ENCODE measurements at regions not wholly inside any gene's neighbourhood (a gene's known extent, or its start where the extent isn't known, plus 50 kb on each side); places are given as distances from the start of the nearest gene placed in this dataset.
"Not testable (repeated sequence)": the region's sequence is repeated elsewhere in the genome, so short reads cannot be mapped to it uniquely, and the experiment has no call there.

DNA sequence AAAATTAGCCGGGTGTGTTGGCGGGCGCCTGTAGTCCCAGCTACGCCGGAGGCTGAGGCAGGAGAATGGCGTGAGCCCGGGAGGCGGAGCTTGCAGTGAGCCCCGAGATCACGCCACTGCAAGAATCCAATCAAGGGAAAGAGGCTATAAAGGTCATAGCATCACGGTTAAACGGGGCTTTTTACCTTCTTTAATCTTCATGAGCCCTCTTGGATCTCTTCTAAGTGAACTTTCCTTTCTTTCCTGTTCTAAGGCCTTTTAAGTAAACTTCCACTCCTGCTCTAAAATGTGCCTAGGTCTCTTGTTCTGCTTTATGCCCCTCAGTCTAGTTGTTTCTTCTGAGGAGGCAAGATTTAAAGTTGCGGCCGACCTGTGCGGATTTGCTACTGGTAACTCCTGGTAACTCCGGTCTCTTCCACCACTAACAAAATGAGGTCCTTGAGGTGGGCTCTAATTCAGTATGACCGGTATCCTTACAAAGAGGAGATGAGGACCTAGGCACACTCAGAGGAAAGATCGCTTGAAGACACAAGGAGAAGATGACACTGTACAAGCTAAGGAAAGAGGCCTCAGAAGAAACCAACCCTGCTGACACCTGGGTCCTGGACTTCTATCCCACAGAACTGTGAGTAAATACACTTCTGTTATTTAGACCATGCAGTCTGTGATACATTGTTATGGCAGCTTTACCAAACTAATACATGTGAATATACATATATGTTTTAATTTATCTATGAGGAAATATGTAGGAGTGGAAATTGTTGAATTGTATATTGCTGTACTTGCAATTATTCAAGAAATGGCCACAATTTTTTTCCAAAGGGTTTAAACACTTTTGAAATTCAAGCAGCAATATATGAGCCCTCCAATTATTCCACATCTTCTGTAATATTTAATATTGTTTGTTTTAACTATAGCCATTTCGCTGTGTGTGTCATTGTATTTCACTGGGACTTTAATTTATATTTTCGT lies 331.5 kb upstream of the CNTNAP2 start:
- DNase-seq (ENCODE audit: low spot score) = no peak
- no peak overlapping the region for H3K4me3 Mint-ChIP-seq (ENCODE audit: unreplicated experiment)
- H3K27ac Mint-ChIP-seq (ENCODE audit: unreplicated experiment) = no peak overlapping the region
- TF ChIP-seq, protein P1, sequence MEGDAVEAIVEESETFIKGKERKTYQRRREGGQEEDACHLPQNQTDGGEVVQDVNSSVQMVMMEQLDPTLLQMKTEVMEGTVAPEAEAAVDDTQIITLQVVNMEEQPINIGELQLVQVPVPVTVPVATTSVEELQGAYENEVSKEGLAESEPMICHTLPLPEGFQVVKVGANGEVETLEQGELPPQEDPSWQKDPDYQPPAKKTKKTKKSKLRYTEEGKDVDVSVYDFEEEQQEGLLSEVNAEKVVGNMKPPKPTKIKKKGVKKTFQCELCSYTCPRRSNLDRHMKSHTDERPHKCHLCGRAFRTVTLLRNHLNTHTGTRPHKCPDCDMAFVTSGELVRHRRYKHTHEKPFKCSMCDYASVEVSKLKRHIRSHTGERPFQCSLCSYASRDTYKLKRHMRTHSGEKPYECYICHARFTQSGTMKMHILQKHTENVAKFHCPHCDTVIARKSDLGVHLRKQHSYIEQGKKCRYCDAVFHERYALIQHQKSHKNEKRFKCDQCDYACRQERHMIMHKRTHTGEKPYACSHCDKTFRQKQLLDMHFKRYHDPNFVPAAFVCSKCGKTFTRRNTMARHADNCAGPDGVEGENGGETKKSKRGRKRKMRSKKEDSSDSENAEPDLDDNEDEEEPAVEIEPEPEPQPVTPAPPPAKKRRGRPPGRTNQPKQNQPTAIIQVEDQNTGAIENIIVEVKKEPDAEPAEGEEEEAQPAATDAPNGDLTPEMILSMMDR (IDR thresholded peaks at IDR 0.05; ENCODE audit: unreplicated experiment) = no peak
- H3K36me3 Mint-ChIP-seq (ENCODE audit: low read depth, unreplicated experiment) = peaks cover 3% of the 10 kb centered on the region
- no peaks in the 10 kb centered on the region for H3K27me3 Mint-ChIP-seq (ENCODE audit: unreplicated experiment)
- H3K9me3 Mint-ChIP-seq (ENCODE audit: unreplicated experiment) = peaks cover 18% of the 10 kb centered on the region
- H3K4me1 Mint-ChIP-seq (ENCODE audit: unreplicated experiment) = no peaks in the 10 kb centered on the region

DNA sequence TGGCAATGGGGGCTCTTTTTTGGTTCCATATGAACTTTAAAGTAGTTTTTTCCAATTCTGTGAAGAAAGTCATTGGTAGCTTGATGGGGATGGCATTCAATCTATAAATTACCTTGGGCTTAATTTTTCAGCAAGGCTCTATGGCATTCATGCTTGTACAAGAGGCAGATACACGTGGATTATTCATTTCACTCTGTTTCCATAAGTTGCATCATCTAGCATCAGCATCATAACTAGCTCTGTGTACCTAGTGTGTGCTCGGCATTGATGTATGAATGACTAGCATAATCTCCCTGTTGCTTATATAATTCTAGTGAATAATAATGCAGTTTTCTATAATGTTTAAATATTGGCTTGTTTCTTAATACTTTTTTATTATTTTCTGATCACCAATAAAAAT lies 335.2 kb upstream of the CNTNAP2 start:
- H3K4me3 Mint-ChIP-seq (ENCODE audit: unreplicated experiment); H3K27ac Mint-ChIP-seq (ENCODE audit: unreplicated experiment); H3K9me3 Mint-ChIP-seq (ENCODE audit: unreplicated experiment); H3K36me3 Mint-ChIP-seq (ENCODE audit: low read depth, unreplicated experiment); H3K4me1 Mint-ChIP-seq (ENCODE audit: unreplicated experiment); DNase-seq (ENCODE audit: low spot score); H3K27me3 Mint-ChIP-seq (ENCODE audit: unreplicated experiment): not testable (repeated sequence)

DNA sequence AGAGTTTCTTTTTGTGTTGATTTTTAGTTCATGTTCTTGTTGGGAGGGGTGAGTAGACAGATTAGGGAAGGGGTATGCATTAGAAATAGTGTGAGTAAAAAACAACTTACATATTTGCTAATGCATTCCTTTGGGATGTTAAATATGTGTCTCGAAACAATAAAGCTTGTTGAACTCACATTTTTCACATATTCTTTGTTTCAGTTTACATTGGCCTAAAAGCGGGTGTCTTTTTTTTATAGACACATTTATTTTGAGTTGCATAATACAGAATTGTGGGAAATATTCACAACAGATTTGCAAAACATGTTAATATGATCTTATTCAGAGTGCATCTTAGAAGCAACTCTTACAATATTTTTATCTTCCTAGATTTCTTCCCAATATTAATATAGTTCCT lies 337.5 kb upstream of the CNTNAP2 start:
- H3K27ac Mint-ChIP-seq (ENCODE audit: unreplicated experiment) = no peak overlapping the region
- no peak for DNase-seq (ENCODE audit: low spot score)
- H3K9me3 Mint-ChIP-seq (ENCODE audit: unreplicated experiment) = no peaks in the 10 kb centered on the region
- H3K4me1 Mint-ChIP-seq (ENCODE audit: unreplicated experiment) = no peaks in the 10 kb centered on the region
- H3K4me3 Mint-ChIP-seq (ENCODE audit: unreplicated experiment) = no peak overlapping the region
- peaks cover 2% of the 10 kb centered on the region for H3K27me3 Mint-ChIP-seq (ENCODE audit: unreplicated experiment)
- no peaks in the 10 kb centered on the region for H3K36me3 Mint-ChIP-seq (ENCODE audit: low read depth, unreplicated experiment)
- TF ChIP-seq, protein P1 (IDR thresholded peaks at IDR 0.05; ENCODE audit: unreplicated experiment) = no peak

DNA sequence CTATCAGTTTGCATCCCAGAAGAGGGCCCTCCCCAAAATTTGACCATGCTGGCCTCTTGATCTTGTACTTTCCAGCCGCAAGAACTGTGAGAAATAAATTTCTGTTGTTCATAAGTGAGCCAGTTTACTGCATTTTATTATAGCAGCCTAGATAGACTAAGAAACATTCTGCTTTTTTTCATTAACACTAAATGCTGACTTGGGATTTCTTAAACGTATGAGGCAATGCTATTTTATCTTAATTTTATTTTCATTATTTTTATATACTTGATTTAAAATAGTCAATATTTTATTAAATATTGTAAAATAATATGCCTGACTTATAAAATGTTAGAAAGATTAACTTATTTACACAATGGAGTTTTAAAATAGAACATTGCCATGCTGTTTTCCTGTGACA lies 341.8 kb upstream of the CNTNAP2 start:
- Mint-ChIP-seq H3K4me1 (ENCODE audit: unreplicated experiment) (no peaks in the 10 kb centered on the region), H3K27me3 (ENCODE audit: unreplicated experiment) (peaks cover 2% of the 10 kb centered on the region), H3K4me3 (ENCODE audit: unreplicated experiment) (no peak overlapping the region), H3K27ac (ENCODE audit: unreplicated experiment) (no peak overlapping the region), H3K9me3 (ENCODE audit: unreplicated experiment) (no peaks in the 10 kb centered on the region), H3K36me3 (ENCODE audit: low read depth, unreplicated experiment) (no peaks in the 10 kb centered on the region)
- TF ChIP-seq, protein P1 (IDR thresholded peaks at IDR 0.05; ENCODE audit: unreplicated experiment) = no peak
- DNase-seq (ENCODE audit: low spot score) = no peak

DNA sequence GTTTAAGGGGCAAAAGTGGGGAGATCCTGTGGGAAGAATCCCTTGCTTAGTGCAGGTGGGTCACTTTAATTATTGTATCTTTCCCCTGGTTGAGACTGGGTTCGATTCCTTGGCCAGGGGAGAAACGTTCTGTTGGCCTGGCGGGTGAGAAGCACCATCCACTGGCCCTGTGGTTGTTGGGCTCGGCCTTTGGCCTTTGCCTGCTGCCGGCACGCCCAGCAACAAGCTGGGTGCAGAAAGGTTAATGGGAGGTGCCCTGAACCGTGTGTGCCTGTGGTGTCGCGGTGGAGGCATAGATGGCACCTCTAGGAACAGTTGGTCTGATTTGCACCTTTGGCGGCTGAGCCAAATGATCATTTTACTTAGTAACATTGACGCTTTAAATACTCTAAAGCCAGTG lies 363.6 kb upstream of the CNTNAP2 start:
- no peak overlapping the region for H3K4me3 Mint-ChIP-seq (ENCODE audit: unreplicated experiment)
- H3K9me3 Mint-ChIP-seq (ENCODE audit: unreplicated experiment) = no peaks in the 10 kb centered on the region
- H3K4me1 Mint-ChIP-seq (ENCODE audit: unreplicated experiment) = no peaks in the 10 kb centered on the region

More for the DNA sequence above, 363.6 kb upstream of the CNTNAP2 start:
- no peak for DNase-seq (ENCODE audit: low spot score)
- no peaks in the 10 kb centered on the region for H3K27me3 Mint-ChIP-seq (ENCODE audit: unreplicated experiment)
- no peaks in the 10 kb centered on the region for H3K36me3 Mint-ChIP-seq (ENCODE audit: low read depth, unreplicated experiment)
- no peak overlapping the region for H3K27ac Mint-ChIP-seq (ENCODE audit: unreplicated experiment)
- TF ChIP-seq, protein P1 (IDR thresholded peaks at IDR 0.05; ENCODE audit: unreplicated experiment) = no peak
